ENCODE measurements at regions not wholly inside any gene's neighbourhood (a gene's known extent, or its start where the extent isn't known, plus 50 kb on each side); places are given as distances from the start of the nearest gene placed in this dataset.
"Not testable (repeated sequence)": the region's sequence is repeated elsewhere in the genome, so short reads cannot be mapped to it uniquely, and the experiment has no call there.

DNA sequence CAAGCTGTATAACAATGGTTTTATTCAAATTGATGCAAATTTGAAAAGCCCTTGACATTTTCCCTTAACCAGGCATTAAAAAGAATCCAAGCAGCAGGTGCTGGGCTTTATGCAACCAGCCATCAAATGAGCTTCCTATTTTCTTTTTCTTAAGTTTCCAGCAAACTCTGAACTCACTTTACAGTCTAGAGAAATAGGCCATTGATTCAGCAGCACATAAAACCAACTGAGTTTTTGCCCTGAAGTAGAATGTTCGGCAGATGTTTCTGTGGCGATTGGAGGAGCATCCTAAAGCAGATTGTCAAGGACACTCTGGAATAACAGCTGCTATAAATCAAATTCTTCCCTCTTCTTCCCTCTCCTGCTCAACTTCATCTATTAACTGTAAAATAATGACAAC is 582.8 kb upstream of the CPEB2 start:
- H2AFZ ChIP-seq (ENCODE audit: control insufficient read depth, low read length): no peak overlapping the region
- dilution Hi-C loops (cut with MboI; ENCODE audit: extremely low pct_ligation_motif_present, low sequenced_read_pairs): no loop called here
- no peaks in the 10 kb centered on the region for H3K4me1 ChIP-seq (ENCODE audit: control insufficient read depth, extremely low read depth, insufficient read depth, low read length)
- TF ChIP-seq EZH2 (IDR thresholded peaks at IDR 0.05; ENCODE audit: low read length): no peak
- TF ChIP-seq, protein P1, sequence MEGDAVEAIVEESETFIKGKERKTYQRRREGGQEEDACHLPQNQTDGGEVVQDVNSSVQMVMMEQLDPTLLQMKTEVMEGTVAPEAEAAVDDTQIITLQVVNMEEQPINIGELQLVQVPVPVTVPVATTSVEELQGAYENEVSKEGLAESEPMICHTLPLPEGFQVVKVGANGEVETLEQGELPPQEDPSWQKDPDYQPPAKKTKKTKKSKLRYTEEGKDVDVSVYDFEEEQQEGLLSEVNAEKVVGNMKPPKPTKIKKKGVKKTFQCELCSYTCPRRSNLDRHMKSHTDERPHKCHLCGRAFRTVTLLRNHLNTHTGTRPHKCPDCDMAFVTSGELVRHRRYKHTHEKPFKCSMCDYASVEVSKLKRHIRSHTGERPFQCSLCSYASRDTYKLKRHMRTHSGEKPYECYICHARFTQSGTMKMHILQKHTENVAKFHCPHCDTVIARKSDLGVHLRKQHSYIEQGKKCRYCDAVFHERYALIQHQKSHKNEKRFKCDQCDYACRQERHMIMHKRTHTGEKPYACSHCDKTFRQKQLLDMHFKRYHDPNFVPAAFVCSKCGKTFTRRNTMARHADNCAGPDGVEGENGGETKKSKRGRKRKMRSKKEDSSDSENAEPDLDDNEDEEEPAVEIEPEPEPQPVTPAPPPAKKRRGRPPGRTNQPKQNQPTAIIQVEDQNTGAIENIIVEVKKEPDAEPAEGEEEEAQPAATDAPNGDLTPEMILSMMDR (optimal IDR thresholded peaks at IDR 0.05 in 1 of 3, IDR thresholded peaks at IDR 0.05 in 1 of 3, conservative IDR thresholded peaks at IDR 0.05 in 1 of 3; ENCODE audit: extremely low read depth in 1 of 3, insufficient read depth in 2 of 3, low read length in 3 of 3): no peak
- H3K9me3 ChIP-seq (ENCODE audit: control insufficient read depth, low read depth, low read length): no peaks in the 10 kb centered on the region
- H3K79me2 ChIP-seq (ENCODE audit: control insufficient read depth, insufficient read depth, low read length): no peaks in the 10 kb centered on the region
- H3K27ac ChIP-seq (ENCODE audit: control insufficient read depth, insufficient read depth, low read length): no peak overlapping the region
- FAIRE-seq: no peak
- H3K9me1 ChIP-seq (ENCODE audit: control insufficient read depth, extremely low read depth, insufficient read depth, low read length): no peaks in the 10 kb centered on the region
- no peak overlapping the region for H3K4me2 ChIP-seq (ENCODE audit: control insufficient read depth, extremely low read depth, insufficient read depth, low read depth, low read length)
- DNase-seq (ENCODE audit: low read depth, low spot score): no peak
- no peak overlapping the region for H3K9ac ChIP-seq (ENCODE audit: control insufficient read depth, extremely low read depth, insufficient read depth, low read length)
- H3K4me3 ChIP-seq (ENCODE audit: control insufficient read depth in 2 of 3, extremely low read depth in 1 of 3, insufficient read depth in 2 of 3, low read depth in 1 of 3, low read length in 3 of 3): no peak overlapping the region
- no peaks in the 10 kb centered on the region for H3K36me3 ChIP-seq (ENCODE audit: control insufficient read depth in 2 of 2, extremely low read depth in 1 of 2, insufficient read depth in 2 of 2, low read length in 2 of 2)
- H4K20me1 ChIP-seq (ENCODE audit: control insufficient read depth, extremely low read depth, insufficient read depth, low read length): no peaks in the 10 kb centered on the region
- H3K27me3 ChIP-seq (ENCODE audit: control insufficient read depth, extremely low read depth, insufficient read depth, low read length): no peaks in the 10 kb centered on the region

DNA sequence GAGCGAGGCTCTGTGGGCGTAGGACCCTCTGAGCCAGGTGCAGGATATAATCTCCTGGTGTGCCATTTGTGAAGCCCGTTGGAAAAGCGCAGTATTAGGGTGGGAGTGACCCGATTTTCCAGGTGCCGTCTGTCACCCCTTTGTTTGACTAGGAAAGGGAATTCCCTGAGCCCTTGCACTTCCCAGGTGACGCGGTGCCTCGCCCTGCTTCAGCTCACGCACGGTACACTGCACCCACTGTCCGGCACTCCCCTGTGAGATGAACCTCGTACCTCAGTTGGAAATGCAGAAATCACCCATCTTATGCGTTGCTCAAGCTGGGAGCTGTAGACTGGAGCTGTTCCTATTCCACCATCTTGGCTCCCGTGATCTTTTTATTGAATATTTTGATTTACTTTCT is 576.0 kb upstream of the CPEB2 start:
- H3K27ac ChIP-seq (ENCODE audit: control insufficient read depth, insufficient read depth, low read length); H4K20me1 ChIP-seq (ENCODE audit: control insufficient read depth, extremely low read depth, insufficient read depth, low read length); dilution Hi-C loops (cut with MboI; ENCODE audit: extremely low pct_ligation_motif_present, low sequenced_read_pairs); H3K27me3 ChIP-seq (ENCODE audit: control insufficient read depth, extremely low read depth, insufficient read depth, low read length); H3K36me3 ChIP-seq (ENCODE audit: control insufficient read depth in 2 of 2, extremely low read depth in 1 of 2, insufficient read depth in 2 of 2, low read length in 2 of 2); H2AFZ ChIP-seq (ENCODE audit: control insufficient read depth, low read length); H3K4me3 ChIP-seq (ENCODE audit: control insufficient read depth in 2 of 3, extremely low read depth in 1 of 3, insufficient read depth in 2 of 3, low read depth in 1 of 3, low read length in 3 of 3); DNase-seq (ENCODE audit: low read depth, low spot score); H3K4me1 ChIP-seq (ENCODE audit: control insufficient read depth, extremely low read depth, insufficient read depth, low read length); FAIRE-seq; H3K9me3 ChIP-seq (ENCODE audit: control insufficient read depth, low read depth, low read length); H3K9ac ChIP-seq (ENCODE audit: control insufficient read depth, extremely low read depth, insufficient read depth, low read length); H3K9me1 ChIP-seq (ENCODE audit: control insufficient read depth, extremely low read depth, insufficient read depth, low read length); H3K79me2 ChIP-seq (ENCODE audit: control insufficient read depth, insufficient read depth, low read length); H3K4me2 ChIP-seq (ENCODE audit: control insufficient read depth, extremely low read depth, insufficient read depth, low read depth, low read length): not testable (repeated sequence)

DNA sequence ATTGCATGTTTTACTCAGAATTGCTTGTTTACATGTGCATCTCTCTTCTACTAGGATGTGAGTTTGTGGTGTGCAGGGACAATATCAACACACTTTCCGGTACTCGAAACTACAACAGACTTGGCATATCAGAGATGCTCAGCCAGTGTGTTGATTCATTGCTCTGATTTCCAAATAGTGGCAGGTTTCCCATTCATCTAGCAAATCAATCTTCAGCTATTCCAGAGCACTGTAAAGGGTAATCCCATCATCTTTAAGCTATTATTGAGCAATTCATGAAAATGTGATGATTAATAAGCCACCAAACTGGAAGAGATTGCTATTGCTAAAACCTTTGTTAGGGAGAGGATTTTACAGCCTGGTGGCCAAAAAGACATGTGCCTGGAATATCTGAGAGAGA is 574.2 kb upstream of the CPEB2 start:
- TF ChIP-seq EZH2 (IDR thresholded peaks at IDR 0.05; ENCODE audit: low read length): no peak
- TF ChIP-seq, protein P1 (optimal IDR thresholded peaks at IDR 0.05 in 1 of 3, IDR thresholded peaks at IDR 0.05 in 1 of 3, conservative IDR thresholded peaks at IDR 0.05 in 1 of 3; ENCODE audit: extremely low read depth in 1 of 3, insufficient read depth in 2 of 3, low read length in 3 of 3): peak in 1 of 3 experiments; percentile 2
- Histone ChIP-seq H2AFZ (ENCODE audit: control insufficient read depth, low read length) (no peak overlapping the region), H3K27ac (ENCODE audit: control insufficient read depth, insufficient read depth, low read length) (no peak overlapping the region), H3K27me3 (ENCODE audit: control insufficient read depth, extremely low read depth, insufficient read depth, low read length) (no peaks in the 10 kb centered on the region), H3K9me1 (ENCODE audit: control insufficient read depth, extremely low read depth, insufficient read depth, low read length) (no peaks in the 10 kb centered on the region), H3K9ac (ENCODE audit: control insufficient read depth, extremely low read depth, insufficient read depth, low read length) (no peak overlapping the region), H3K4me1 (ENCODE audit: control insufficient read depth, extremely low read depth, insufficient read depth, low read length) (no peaks in the 10 kb centered on the region), H4K20me1 (ENCODE audit: control insufficient read depth, extremely low read depth, insufficient read depth, low read length) (no peaks in the 10 kb centered on the region), H3K36me3 (ENCODE audit: control insufficient read depth in 2 of 2, extremely low read depth in 1 of 2, insufficient read depth in 2 of 2, low read length in 2 of 2) (no peaks in the 10 kb centered on the region), H3K9me3 (ENCODE audit: control insufficient read depth, low read depth, low read length) (no peaks in the 10 kb centered on the region), H3K4me3 (ENCODE audit: control insufficient read depth in 2 of 3, extremely low read depth in 1 of 3, insufficient read depth in 2 of 3, low read depth in 1 of 3, low read length in 3 of 3) (no peak overlapping the region), H3K79me2 (ENCODE audit: control insufficient read depth, insufficient read depth, low read length) (no peaks in the 10 kb centered on the region), H3K4me2 (ENCODE audit: control insufficient read depth, extremely low read depth, insufficient read depth, low read depth, low read length) (no peak overlapping the region)
- DNase-seq (ENCODE audit: low read depth, low spot score): no peak
- FAIRE-seq: no peak
- dilution Hi-C loops (cut with MboI; ENCODE audit: extremely low pct_ligation_motif_present, low sequenced_read_pairs): no loop called here
